GM21619 (cell line): ENCODE measurements at regions not wholly inside any gene's neighbourhood (a gene's known extent, or its start where the extent isn't known, plus 50 kb on each side); places are given as distances from the start of the nearest gene placed in this dataset.
"Not testable (repeated sequence)": the region's sequence is repeated elsewhere in the genome, so short reads cannot be mapped to it uniquely, and the experiment has no call there.

ENCODE experiments used
- ATAC-seq: cut with Tn5 transposase; IDR thresholded peaks from one replicate; pipeline ENCODE4 v1.9.1; 2021; ENCODE audit not compliant: unreplicated experiment

DNA sequence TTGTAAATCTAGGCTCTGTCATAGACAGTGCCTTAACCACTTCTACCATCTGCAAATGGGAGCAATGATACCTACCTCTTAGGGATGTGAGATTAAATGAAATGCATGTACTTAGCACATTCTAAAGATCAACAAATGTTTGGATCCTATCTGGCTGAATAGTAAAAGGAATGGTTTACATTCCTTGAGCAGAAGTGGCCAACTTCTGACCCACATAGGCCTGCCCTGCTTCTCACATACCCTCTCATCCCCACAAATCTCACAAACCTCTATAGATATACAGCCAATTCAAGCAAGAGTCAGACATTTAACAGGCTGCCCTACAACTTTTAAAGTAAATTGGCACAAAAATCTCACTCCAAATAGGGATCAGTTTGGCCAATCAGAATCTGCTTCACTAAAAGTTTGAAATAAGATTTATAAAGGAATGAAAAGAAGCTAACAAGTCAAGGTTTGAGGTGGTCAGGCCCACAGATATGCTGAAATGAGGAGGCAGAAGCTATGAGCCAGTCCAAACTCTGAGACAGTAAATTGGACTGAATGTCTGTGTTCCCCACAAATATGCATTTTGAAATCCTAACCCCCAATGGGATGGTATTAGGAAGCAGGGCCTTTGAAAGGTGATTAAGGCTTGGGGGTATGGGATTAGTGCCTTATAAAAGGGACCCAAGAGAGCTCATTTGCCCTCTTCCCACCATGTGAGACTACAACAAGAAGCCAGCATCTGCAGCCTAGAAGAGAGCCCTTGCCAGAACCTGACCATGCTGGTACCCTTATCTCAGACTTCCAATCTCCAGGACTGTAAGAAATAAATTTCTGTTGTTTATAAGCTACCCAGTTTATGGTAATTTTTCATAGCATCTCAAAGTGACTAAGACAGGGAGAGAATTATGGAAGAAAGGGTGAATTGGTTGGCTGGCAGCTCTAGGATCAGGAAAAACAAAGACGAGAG lies 227.8 kb upstream of the RBMS1 start:
- no peak for ATAC-seq

DNA sequence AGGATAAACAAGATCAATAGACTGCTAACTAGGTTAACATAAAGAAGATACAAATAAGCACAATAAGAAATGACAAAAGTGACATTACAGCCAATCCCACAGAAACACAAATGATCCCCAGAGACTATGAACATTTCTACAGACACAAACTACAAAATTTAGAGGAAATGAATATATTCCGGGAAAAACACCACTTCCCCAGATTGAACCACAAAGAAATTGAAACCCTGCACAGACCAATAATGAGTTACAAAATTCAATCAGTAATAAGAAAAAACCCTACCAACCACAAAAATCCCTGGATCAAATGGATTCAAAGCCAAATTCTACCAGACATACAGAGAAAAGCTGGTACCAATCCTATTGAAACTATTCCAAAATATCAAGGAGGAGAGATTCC lies 232.4 kb upstream of the RBMS1 start:
- ATAC-seq = no peak

DNA sequence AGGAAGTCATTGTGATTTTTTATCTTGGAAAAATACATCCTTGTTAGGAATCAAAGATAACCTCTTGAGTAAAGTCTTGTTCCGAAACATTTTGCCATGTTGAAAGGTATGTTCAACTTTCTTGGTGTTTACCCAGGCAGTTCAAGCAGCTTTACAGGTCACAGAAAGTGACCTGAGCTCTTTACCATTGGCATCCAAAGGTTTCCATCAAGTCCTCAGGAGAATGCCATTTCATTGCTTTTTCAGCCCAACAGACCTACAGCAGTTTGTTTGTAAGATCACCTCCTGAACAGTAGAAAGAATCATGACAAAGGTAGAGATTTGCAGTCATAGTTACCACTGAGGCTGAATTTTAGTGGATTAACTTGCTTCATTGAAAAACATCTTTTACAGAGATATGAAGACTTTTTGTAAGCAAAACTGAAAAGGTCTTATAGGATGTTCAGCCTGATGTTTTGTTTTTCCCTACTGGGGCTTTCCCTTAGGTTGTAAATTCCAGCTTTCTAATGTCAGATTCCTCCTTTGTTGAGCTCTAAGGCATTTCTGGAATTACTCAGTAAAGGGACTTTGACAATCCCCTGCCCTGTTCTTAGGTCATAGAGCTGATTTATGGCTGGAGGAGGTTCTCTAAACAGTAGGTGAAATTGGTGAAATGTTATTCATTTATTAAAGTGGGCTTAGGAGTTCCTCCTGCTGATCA lies 236.8 kb upstream of the RBMS1 start:
- no peak for ATAC-seq

DNA sequence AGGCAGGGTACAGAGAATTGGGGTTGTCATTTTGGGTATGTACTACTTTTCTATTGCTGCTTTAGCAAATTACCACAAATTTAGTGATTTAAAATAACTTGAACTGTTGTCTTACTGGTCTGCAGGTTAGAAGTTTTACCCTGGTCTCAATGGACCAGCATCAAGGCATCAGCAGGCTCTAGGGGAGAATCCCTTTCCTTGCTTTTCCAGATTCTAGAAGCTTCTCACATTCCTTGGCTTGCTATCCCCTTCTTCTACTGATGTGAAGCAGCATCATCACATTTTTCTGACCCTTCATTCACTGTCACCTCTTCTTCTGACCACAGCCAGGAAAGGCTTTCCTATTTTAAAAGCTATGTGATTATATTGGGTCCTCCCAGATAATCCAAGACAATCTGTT lies 237.8 kb upstream of the RBMS1 start:
- ATAC-seq = no peak

DNA sequence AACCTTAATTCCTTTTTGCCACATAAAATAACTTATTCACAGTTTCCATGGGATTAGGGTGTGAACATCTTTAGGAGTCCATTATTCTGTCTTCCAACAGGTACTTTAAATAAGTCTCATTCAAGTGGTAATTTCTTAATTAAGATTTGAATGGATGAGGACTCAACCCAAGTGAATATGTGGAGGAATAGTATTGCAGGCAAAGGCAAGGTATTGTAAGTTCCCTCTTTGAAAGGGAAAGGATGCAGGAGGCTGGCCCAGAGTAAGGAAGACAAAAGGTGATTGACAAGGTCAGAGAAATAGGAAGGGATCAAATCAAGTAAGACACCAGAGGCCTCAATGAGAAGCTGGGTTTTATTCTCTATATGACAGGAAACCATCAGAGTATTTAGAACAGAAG lies 238.2 kb upstream of the RBMS1 start:
- no peak for ATAC-seq

DNA sequence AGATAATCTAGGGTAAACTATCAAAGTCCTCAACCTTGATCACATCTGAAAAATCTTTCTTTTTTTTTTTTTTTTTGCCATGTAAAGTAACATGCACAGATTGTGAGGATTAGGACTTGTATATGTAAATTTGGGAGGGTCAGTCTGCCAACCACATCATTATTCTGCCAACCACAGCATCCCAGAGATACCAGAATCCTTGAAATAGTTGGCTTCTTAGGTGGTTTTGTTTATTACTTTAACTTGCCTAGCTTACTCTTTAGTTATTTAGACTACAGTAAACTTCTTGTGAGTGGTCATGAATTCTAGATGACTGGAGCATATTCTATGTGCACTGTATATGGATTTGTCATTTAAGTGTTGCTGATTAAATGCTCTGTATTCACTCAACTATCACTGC lies 242.1 kb upstream of the RBMS1 start:
- ATAC-seq = no peak

DNA sequence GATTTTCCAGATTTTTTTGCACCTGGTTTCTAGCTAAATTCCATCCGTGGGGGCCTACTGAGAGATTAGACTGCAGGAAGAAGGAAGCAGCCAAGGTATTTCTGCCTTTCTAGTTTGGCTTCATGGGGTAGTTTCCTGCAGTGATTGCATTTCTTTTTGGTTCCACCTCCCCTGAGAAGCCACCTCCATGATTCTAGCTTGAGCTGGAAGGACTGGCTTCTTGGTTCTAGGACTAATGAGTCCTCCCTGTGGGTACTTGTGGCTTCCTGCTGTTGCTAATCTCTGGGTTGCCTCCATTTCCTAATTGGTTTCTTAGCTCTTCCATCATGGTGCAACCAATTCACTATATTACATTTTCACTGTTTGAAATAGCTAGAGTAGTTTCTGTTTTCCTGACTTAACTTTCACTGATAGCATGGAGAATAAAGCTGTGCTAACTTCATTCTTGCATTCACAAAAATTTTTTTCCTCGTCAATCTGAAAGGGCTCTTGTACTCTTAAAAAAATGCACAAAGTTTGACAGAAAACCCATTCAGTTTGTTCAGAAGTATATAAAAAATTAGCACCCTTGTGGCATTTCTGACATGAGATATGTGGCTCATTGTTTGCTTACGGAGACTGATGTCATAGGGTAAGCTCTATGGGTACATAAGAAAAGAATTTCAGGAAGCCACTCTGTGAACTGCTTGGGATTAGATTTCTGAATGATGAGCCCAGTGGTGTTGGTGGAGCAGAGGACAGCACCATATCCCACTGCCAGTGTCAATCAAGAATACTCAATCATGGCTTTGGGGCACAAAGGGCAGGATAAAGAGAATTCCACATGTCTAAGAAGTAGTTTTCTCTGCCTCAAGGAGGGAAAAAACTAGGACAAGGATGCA lies 242.8 kb upstream of the RBMS1 start:
- ATAC-seq = no peak

DNA sequence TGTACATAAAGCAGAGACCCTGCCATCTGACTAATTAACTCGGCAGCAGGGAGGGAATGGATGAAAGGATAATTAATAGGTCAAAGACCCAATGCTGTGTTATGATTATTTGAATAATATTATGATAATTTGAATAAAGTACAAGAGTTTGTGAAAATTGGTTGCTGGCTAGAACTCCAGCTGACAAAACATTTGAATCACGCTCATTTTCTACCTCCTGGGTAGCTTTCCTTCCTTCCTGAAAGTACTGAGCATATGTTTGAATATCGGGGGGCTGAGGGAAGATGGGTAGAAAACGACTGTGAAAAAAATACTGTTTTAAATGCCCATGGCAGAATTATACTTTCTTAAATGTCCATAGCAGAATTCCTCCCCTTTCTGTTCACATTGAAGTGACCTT lies 243.6 kb upstream of the RBMS1 start:
- no peak for ATAC-seq

DNA sequence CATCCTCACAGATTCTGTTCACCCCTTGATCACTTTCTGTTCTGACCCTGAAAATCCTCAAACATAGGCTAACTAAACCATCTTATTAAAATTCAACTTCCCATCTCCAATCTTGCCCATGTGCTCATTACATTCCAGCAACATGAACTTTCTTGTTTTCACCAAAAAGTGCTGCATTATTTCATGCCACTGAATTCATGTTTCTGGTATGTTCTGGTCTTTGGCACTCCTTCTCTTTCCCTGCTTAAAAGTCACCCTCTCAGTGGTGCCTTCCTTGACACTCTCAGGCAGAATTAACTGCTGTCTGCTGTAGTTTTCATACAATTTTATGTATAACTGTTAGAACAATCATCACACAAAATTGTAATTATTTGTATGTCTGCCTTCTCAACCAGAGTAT lies 247.7 kb upstream of the RBMS1 start:
- no peak for ATAC-seq

DNA sequence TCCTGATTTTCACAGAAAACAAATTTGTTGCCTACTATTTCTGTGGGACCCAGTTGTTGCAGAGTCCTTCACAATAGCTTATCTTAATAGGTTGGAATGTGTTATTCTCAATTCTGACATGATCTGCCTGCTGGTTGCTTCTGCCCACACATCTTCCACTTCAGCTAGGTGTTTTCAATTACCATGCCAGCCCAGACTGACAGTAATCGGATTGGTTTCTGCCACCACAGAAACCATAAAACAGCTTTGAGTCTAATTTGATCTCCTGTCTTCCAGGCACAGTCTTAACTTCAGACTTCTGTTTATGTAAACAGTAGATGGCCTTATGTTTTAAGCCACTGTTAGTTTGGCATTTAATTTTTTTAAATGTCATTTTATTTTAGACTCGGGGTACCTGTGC lies 248.2 kb upstream of the RBMS1 start:
- no peak for ATAC-seq

DNA sequence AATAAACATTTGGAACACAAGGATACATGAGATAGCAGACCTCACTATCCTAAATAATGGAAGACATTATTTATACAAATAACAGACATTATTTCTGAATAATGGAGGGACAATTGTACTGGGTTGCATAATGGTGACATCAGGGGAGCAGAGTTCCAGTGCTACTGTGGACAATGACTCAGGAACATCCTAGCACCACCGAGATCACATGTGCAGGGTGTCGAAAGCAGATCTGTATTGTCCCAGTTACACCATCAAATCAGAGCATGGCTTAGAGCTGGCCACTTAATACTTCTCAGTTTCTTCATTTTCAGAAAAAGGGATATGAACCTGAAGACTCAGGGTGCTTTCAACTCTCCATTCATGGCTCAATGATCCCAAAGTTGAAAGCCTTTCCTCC lies 249.1 kb upstream of the RBMS1 start:
- no peak for ATAC-seq

DNA sequence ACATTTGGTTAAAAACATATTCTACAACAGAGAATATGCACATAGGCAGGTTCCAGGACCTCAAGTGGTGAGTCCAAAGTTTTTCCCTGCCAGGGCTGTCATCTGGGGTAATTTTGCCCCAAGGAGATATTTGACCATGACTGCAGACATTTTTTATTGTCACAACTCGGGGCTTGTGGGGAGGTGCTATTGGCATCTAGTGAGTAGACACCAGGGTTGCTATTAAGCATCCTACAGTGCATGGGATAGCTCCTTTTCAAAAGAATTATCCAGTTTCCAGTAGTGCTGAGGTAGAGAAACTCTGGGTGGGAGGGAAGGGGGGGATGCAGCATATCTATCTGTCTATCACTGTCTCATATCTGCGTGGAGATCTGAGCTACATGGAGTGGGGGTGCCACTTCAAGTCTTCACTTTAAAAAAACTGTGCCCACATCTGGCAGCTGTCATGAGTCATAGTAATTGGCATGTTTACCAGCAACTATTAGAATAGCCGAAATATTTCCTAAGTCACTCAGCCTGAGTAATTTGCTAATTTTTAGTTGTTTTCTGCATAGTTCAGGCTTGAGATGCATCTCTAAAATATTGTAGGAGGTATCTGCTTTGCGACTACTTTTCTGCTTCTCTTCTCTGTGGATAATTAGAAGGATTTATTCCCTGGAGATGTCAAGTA lies 254.0 kb upstream of the RBMS1 start:
- ATAC-seq = no peak

DNA sequence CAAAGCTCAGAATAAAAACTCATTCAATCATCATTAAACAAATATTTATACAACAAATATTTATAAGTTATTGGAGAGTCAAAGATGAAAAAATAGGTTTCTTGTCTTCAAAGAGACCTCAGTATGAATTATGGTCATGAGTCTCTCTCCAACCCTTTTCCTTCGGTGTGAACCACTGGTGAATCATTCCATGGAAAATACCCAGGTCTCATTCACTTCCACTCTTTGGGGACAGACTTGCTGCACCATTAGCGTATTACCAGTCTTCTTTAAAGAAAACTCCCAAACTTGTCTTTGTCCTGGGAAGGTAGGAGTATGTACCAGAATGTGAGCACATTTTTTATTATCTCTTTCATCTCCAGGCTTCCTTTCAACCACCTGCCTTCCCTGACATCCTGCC lies 257.4 kb upstream of the RBMS1 start:
- ATAC-seq = no peak

DNA sequence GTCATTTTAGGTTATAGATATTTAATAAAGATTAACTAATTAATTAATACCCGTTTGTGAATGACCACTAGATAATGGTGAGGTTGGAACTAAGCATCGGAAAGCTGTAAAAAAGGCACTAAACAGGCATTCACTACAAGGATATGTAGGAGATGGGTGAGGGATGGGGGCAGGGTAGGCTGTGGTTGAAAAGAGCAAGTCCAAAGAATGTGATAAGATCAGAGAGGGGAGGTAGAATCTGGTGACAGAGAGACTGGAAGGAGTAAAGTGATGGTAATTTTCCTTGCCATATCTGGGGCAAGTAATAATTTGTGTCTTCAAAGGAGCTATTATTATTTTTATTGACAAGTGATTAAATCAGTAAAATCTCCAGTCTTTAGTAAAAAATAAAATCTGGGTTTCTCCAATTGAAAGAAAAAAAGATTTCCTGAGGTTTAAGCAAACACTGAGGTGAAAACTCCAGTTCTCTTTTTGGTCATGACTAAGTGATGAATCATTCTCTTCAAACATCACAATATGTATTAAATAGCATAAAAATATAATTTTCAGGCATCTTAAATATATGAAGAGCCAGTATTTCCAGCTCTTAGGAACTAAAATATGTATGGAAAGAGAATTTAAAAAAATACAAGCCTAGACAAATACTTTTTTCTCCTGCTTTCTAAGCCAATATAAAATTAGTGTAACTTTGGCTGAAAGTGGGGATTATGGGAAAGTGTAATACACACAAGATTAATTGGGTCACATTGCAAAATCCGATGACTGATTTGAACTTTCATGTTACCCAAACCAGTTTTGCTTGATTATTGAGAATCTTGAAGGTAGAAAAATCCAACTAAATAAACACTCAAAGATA lies 259.1 kb upstream of the RBMS1 start:
- ATAC-seq = no peak

DNA sequence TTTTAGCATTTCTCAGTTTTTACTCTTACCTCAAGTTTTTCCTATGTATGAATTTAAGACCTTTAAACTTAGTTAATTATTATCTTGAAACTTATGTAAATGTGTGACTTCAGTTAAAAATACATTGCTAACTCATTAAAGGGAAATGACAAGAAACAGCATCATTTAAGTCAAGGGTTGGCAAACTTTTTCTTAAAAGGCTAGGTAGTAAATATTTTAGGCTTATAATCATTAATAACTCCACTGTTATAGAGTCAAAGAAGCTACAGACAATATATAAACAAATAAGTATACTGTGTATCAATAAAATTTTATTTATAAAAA lies 259.7 kb upstream of the RBMS1 start:
- ATAC-seq = peak; percentile 56

DNA sequence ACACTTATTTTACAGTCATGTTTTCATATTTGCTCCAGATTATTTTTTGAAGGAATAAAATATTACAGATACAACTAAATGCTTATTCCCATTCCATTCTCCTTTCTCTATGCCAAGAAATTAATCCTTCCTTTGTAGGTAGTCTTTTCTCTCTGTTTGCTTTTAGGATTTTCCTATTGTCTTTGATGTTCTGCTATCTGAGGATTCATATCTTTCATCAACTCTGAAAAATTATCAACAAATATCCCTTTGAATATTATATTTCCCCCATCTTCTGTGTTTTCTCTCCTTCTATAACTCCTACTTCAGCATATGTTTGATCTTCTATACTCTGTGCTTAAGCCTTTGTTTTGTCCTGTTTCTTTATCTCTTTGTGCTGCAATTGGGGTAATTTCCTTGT lies 260.4 kb upstream of the RBMS1 start:
- ATAC-seq = no peak

DNA sequence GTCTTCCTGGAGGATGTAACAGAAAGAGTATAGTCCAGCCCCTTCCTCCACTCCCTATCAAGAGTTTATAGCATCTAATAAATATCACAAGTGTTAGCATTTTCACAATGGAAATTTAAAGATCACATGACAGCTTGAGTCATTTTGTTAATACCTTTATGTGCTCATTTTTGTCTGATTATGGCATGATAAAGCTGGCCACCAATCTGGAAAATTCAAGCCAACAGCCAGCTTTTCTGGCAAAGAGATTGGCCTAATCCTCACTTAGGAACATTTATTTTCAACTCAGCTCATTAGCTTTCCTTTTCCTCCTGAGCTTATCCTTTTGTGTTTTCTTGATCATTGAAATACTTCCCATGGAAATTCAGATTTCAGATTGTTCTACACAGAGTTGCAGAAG lies 262.9 kb upstream of the RBMS1 start:
- ATAC-seq = no peak

DNA sequence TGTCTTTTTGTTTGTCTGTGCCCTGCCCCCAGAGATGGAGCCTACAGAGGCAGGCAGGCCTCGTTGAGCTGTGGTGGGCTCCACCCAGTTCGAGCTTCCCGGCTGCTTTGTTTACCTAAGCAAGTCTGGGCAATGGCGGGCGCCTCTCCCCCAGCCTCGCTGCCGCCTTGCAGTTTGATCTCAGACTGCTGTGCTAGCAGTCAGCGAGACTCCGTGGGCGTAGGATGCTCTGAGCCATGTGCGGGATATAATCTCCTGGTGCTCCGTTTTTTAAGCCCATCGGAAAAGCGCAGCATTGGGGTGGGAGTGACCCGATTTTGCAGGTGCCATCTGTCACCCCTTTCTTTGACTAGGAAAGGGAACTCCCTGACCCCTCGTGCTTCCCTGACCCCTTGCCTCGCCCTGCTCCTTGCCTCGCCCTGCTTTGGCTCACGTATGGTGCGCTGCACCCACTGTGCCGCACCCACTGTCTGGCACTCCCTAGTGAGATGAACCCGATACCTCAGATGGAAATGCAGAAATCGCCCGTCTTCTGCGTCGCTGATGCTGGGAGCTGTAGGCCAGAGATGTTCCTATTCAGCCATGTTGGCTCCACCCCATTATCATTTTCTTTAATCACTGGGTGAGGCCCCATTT lies 269.0 kb upstream of the RBMS1 start:
- ATAC-seq = not testable (repeated sequence)

DNA sequence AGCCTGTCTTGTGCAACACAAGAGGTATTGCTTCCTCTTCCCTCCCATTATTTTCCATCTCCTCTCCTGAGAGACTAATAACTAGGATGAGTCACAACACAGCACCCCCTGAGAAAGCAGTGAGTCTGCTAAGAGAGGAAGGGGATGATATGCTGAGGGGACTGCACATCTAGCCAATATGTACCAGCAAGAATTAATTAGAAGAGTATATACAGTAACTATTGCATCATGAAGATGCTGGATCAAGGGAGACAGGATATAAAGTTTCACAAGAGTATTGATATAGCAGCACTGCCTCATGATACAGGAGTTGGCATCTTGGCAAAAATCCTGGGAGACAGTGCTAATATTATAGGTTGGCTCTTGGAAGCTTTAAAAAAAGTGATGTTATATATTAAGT lies 289.9 kb upstream of the RBMS1 start:
- ATAC-seq = no peak

DNA sequence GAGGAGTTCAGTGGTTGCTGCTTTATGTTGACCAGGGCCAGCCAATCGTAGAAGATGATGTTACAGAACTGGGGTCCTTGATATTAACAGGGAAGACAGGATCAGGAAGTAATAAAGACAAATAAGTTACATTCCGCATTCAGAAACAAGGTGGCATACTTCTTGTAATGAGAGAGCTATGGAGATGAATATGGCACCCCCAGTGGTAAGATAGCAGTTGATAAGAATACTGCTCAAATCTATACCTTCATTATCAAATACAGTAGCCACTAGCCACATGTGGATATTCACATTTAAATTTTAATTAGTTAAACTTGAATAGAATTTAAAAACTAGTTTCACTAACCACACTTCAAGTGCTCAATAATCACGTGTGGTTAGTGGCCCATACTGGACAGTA lies 290.4 kb upstream of the RBMS1 start:
- no peak for ATAC-seq
